OCI-LY3 (cell line): ENCODE measurements at regions not wholly inside any gene's neighbourhood (a gene's known extent, or its start where the extent isn't known, plus 50 kb on each side); places are given as distances from the start of the nearest gene placed in this dataset.

Source experiments
- H2AFZ ChIP-seq: fragments of 200-600, 300-600 bp; shearing (Covaris generic); 2 replicates; pipeline ENCODE4 v1.6.0; 2014; ENCODE audit warnings: antibody characterized with exemption, low read depth, low read length
- H3K27ac ChIP-seq: fragments of 200-600, 300-600 bp; sonication (generic); 2 replicates; pipeline ENCODE4 v1.5.1; 2014; ENCODE audit warnings: mild to moderate bottlenecking, low read length, moderate library complexity, mixed read lengths
- H3K27me3 ChIP-seq: fragments of 200-600, 300-600 bp; sonication (generic); 2 replicates; pipeline ENCODE4 v1.6.1; 2014; ENCODE audit warnings: low read depth, low read length, mixed read lengths
- H3K36me3 ChIP-seq: fragments of 200-600, 300-600 bp; sonication (generic); replicated peaks from 2 replicates; pipeline ENCODE3; 2014; ENCODE audit warnings: low read depth, low read length, mixed read lengths
- H3K4me1 ChIP-seq: fragments of 300-600, 200-600 bp; sonication (generic); 2 replicates; pipeline ENCODE4 v1.6.1; 2014; ENCODE audit warnings: low read length, mixed read lengths
- H3K4me2 ChIP-seq: fragments of 200-600, 300-600 bp; sonication (generic); 2 replicates; pipeline ENCODE4 v1.6.1; 2014; ENCODE audit warnings: low read length, mixed read lengths
- H3K4me3 ChIP-seq: fragments of 300-600, 200-600 bp; sonication (generic); 2 replicates; pipeline ENCODE4 v1.5.1; 2014; ENCODE audit warnings: antibody characterized with exemption, mild to moderate bottlenecking, low read length, moderate library complexity
- H3K79me2 ChIP-seq: fragments of 300-600, 200-600 bp; shearing (Covaris generic); 2 replicates; pipeline ENCODE4 v1.6.1; 2014; ENCODE audit warnings: mild to moderate bottlenecking, low read length, mixed read lengths
- H3K9ac ChIP-seq: fragments of 300-600, 200-600 bp; shearing (Covaris generic); 2 replicates; pipeline ENCODE4 v1.6.0; 2014; ENCODE audit warnings: mild to moderate bottlenecking, low read length, moderate library complexity
- H3K9me3 ChIP-seq: fragments of 200-600, 300-600 bp; shearing (Covaris generic); 2 replicates; pipeline ENCODE4 v1.6.1; 2014; ENCODE audit warnings: low read length, mixed read lengths; ENCODE audit not compliant: insufficient read depth
- H4K20me1 ChIP-seq: fragments of 200-600, 300-600 bp; sonication (generic); 2 replicates; pipeline ENCODE4 v1.6.1; 2016; ENCODE audit warnings: low read length, mixed read lengths; ENCODE audit not compliant: insufficient read depth
- EZH2phosphoT487 ChIP-seq: fragments of 200-600 bp; shearing (Covaris generic); IDR thresholded peaks from 2 replicates; pipeline ENCODE4 v1.6.1; 2018; ENCODE audit warnings: antibody characterized with exemption, mixed run types, low read depth
- TF ChIP-seq, protein P1 (sequence below): fragments of 200-600, 300-600 bp; sonication (generic); IDR thresholded peaks from 2 replicates; pipeline ENCODE4 v1.5.1; 2014; ENCODE audit warnings: antibody characterized with exemption, low read length, low read depth

GRCh38 chr13:109345433-109345941 is 440.9 kb downstream of the IRS2 start:
- no peaks in the 10 kb centered on the region for H3K79me2 ChIP-seq
- no peak overlapping the region for H3K9ac ChIP-seq
- no peaks in the 10 kb centered on the region for H4K20me1 ChIP-seq
- H3K4me2 ChIP-seq = peak overlapping the region; percentile 15
- H3K36me3 ChIP-seq = no peaks in the 10 kb centered on the region
- TF ChIP-seq EZH2phosphoT487 = no peak
- TF ChIP-seq, protein P1, sequence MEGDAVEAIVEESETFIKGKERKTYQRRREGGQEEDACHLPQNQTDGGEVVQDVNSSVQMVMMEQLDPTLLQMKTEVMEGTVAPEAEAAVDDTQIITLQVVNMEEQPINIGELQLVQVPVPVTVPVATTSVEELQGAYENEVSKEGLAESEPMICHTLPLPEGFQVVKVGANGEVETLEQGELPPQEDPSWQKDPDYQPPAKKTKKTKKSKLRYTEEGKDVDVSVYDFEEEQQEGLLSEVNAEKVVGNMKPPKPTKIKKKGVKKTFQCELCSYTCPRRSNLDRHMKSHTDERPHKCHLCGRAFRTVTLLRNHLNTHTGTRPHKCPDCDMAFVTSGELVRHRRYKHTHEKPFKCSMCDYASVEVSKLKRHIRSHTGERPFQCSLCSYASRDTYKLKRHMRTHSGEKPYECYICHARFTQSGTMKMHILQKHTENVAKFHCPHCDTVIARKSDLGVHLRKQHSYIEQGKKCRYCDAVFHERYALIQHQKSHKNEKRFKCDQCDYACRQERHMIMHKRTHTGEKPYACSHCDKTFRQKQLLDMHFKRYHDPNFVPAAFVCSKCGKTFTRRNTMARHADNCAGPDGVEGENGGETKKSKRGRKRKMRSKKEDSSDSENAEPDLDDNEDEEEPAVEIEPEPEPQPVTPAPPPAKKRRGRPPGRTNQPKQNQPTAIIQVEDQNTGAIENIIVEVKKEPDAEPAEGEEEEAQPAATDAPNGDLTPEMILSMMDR = no peak
- H3K27ac ChIP-seq = no peak overlapping the region
- H2AFZ ChIP-seq = no peak overlapping the region
- H3K27me3 ChIP-seq = peaks cover 11% of the 10 kb centered on the region
- no peaks in the 10 kb centered on the region for H3K9me3 ChIP-seq
- H3K4me3 ChIP-seq = no peak overlapping the region
- H3K4me1 ChIP-seq = no peaks in the 10 kb centered on the region

GRCh38 chr13:109344552-109345157 is 441.7 kb downstream of the IRS2 start:
- H3K4me3 ChIP-seq = no peak overlapping the region
- H4K20me1 ChIP-seq = no peaks in the 10 kb centered on the region
- H3K36me3 ChIP-seq = no peaks in the 10 kb centered on the region
- no peak overlapping the region for H3K9ac ChIP-seq
- no peak for TF ChIP-seq EZH2phosphoT487
- TF ChIP-seq, protein P1 = no peak
- H3K79me2 ChIP-seq = no peaks in the 10 kb centered on the region
- H3K27ac ChIP-seq = no peak overlapping the region
- H3K9me3 ChIP-seq = no peaks in the 10 kb centered on the region
- no peak overlapping the region for H2AFZ ChIP-seq
- H3K27me3 ChIP-seq = peaks cover 11% of the 10 kb centered on the region
- H3K4me1 ChIP-seq = no peaks in the 10 kb centered on the region
- H3K4me2 ChIP-seq = no peak overlapping the region

- no peaks in the 10 kb centered on the region for H3K36me3 ChIP-seq
- H3K27ac ChIP-seq = no peak overlapping the region
- no peaks in the 10 kb centered on the region for H3K79me2 ChIP-seq
- no peak overlapping the region for H3K4me2 ChIP-seq
- TF ChIP-seq EZH2phosphoT487 = no peak
- TF ChIP-seq, protein P1 = no peak
- H3K27me3 ChIP-seq = peaks cover 4% of the 10 kb centered on the region
- no peak overlapping the region for H2AFZ ChIP-seq
- no peaks in the 10 kb centered on the region for H4K20me1 ChIP-seq
- no peaks in the 10 kb centered on the region for H3K4me1 ChIP-seq
- no peak overlapping the region for H3K4me3 ChIP-seq
- no peak overlapping the region for H3K9ac ChIP-seq
- H3K9me3 ChIP-seq = no peaks in the 10 kb centered on the region
These were observed 449.7 kb downstream of the IRS2 start for GRCh38 chr13:109336730-109337129.

DNA sequence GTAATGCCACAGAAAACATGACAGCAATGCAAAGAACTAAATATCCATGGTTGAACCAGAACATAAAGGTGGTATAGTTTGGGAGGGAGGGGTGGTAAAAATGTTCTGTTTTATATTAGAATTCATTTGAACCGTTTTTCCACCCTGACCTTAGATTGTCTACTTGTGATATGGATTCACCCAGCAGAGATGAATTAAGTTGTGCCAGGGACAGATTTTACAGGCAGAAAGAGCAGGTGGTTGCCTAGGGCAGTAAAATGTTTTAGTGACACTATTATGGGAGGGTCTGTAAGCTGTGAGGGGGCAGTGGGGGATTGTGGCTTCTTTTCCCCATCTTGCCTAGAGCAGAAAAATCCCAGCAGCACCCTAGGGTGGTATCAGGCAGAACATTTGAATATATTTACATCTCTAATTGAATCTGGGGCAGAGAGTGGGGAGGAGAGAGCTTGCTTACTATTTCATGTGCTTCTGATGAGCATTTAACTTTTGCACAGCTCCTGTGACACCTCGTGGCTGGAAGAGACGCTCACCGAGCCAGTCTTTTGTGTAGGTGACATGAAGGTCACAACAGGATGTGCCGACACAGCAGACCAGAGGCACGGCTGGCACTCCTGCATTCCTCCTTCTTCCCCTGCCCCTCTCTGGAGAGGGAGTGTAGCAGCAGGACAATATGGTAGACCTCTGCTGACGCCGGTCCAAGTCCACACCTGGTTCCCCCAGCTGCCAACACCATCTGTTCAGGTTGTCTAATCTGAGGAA is 452.3 kb downstream of the IRS2 start:
- H3K9ac ChIP-seq = no peak overlapping the region
- no peak overlapping the region for H3K4me3 ChIP-seq
- no peaks in the 10 kb centered on the region for H3K79me2 ChIP-seq
- no peak for TF ChIP-seq EZH2phosphoT487
- TF ChIP-seq, protein P1 = no peak
- no peaks in the 10 kb centered on the region for H4K20me1 ChIP-seq
- no peaks in the 10 kb centered on the region for H3K9me3 ChIP-seq
- no peak overlapping the region for H3K27ac ChIP-seq
- no peak overlapping the region for H2AFZ ChIP-seq
- peaks cover 4% of the 10 kb centered on the region for H3K27me3 ChIP-seq
- H3K4me2 ChIP-seq = no peak overlapping the region
- no peaks in the 10 kb centered on the region for H3K36me3 ChIP-seq
- no peaks in the 10 kb centered on the region for H3K4me1 ChIP-seq
